ENCODE measurements at regions not wholly inside any gene's neighbourhood (a gene's known extent, or its start where the extent isn't known, plus 50 kb on each side); places are given as distances from the start of the nearest gene placed in this dataset.
A peak's percentile ranks its signal among the peaks of the same experiment; 100 is the strongest.

DNA sequence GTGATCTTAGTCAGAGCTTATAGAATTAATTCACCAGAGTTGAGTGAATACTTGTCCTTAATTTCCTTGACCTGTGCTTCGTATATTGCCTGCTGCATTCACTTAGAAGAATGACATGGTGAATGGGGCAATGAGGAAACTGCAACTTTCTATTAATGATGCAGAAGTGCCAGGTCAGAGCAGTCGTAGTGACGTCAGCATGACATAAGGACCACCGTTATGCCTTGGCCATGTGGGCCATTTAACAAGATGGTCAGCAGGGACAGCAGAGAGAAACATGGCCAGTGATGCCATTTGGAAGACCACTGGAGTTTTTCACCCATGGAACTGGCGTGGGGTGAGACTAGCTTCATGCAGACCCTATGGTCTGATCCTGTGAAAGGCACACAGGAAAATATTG lies 1469.4 kb upstream of the TMEM132C start:
- no peak for DNase-seq (ENCODE audit: low read depth in 2 of 2)

DNA sequence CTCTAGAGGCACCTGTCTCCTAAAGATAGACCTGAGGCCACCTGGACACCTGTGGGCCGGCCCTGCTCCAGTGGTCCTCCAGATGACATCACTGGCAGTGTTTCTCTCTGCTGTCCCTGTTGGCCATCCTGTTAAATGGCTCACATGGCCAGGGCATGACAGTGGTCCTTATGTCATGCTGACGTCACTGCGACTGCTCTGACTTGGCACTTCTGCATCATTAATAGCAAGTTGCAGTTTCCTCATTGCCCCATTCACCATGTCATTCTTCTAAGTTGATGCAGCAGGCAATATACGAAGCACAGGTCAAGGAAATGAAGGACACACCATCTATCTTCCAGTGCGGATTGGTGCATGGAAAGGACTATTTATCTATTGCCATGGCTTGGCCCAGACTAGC lies 1468.5 kb upstream of the TMEM132C start:
- DNase-seq (ENCODE audit: low read depth in 2 of 2): no peak

DNA sequence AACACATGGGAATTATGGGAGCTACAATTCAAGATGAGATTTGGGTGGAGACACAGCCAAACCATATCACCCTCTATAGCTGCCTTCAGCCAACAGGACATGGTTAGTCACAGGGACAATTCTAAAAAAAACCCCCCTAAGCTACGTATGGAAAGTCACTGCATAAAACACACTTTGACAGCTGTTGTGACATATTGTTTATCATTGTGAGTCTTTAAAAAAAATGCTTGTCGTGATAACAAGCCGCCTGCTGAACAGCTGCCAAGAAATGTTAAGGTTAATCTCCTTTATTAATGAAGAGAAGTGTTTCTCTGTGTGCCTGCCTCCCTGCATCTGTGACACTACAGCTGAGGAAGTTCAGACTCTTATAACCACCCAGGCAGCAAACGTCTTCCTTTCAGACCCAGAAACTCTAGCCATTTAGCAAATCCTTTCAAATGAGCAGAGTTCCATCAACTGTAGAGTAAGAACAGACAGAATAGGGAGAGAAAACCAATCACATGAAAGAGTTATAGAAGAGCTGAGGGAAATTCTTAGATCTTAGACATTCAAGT lies 1459.6 kb upstream of the TMEM132C start:
- DNase-seq (ENCODE audit: low read depth in 2 of 2): no peak

DNA sequence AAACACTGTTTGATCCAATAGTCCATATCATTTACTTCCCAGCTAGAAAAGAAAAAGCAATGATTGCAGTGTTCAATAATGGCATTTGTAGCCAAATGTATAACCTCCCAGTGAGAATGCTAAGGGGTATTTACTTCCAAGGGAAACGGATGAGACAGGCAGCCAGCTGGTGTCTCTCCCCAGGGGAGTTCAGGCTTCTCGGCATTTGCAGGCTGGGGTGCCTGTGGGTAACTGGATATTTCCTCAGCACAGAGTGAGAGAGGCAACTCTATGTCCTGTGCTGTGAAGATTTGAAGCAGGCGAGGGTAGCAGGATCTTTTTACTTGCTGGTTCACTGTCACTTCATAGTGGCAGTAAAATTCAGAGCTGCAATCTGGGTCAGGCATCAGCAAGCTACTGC lies 1455.6 kb upstream of the TMEM132C start:
- no peak for DNase-seq (ENCODE audit: low read depth in 2 of 2)

DNA sequence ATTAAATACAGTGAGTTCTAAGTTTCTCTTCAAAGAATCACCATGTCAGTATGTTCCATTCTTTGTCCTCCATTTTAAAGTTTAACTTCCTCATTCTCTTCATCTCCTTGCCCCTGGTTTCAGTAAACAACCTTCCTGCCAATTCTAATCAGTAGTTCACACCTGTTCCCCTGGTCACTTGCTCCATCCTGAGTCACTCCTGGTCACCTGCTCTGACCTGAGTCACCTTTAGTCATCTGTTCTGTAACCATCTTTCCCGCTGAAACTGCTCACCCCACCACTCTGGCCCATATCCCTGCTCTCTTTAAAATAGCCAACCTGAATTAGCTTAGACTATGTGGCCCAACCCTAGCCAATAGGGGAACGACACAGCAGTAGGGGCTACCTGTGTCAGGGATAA lies 1447.4 kb upstream of the TMEM132C start:
- DNase-seq (ENCODE audit: low read depth in 2 of 2): no peak

DNA sequence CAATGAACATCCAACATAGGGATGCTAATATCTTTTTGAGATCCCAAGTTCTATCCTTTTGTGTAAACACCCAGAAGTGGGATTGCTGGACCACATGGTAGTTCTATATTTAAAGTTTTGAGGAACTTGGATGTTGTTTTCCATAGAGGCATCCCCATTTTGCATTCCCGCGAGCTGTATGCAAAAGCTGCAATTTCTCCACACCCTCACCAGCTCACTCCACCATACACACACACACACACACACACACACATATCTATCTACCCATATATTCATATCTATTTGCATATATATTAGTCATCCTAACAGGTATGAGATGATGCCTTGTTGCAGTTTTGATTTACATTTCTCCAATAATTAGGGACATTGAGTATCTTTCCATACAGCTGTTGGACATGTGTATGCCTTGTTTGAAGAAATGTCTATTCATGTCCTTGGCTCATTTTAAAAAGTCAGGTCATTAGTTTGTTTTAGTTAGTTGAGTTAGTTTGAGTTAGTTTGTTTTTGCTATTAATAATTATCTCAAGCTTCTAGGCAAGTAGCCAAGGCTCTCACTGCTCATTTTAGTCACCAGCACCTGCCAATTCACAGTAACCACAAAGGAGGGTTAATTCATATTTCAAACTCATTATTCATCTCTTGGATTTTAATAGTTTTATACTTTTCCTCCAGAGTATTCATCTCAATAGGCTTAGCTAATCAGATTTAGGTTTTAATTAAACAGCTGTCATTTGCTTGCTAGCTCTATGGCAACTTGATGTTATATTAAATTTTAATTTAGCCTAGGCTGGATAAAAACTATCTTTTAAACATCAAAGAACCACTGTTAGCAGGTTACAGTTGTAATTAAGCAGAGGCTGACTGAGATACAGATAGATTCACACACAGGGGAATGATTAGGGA lies 1435.9 kb upstream of the TMEM132C start:
- no peak for DNase-seq (ENCODE audit: low read depth in 2 of 2)

DNA sequence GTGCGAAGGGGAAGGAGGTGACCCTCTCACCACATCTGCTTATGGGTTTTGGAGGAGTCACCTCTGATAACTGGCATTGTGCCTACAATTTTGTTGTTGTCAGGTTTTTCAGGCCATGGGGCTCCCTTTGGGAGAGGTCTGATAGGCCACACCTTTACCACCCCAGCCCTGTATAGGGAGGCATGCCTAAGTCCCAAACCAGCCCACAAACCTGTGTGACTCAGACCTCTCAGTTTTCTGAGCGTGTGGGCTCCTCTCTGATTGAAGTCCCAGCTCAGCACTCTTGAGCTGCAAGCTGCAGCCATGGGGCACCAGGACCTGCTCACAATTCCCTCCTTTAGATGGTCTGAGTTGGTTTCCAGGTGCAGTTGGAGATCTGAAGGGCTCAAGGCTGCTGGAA lies 1429.3 kb upstream of the TMEM132C start:
- no peak for DNase-seq (ENCODE audit: low read depth in 2 of 2)

DNA sequence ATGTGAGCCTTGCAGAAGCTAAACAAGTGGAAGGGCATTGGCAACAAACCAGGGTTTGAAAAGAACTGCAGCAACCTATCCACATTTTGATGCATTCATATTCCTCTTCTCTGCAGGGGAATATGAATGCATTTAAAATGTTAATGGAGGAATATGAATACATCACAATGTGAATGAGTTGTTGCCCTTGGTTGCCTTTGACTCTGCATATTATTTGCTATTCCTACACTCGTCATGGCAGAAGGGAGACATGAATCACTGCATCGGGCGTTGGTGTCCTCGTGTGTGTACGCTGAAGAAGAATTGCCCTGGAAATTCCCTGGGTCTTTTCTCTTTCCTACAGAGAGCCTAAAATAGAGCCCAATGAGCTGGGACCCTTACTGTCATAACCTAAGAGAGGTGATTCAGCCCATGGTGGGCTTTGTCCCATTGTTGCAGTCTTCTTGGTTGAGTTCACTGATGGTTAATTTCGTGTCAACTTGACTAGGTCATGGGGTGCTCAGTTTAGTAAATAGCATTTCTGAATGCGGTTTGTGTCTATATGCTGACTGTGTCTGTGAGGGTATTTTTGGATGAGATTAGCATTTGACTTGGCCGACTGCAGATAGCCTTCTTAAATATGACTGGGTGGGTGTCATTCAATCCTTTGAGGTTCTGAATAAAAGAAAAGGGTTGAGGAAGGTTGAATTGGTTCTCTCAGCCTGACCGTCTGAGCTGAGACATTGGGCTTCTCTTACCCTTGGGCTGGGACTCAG lies 1422.9 kb upstream of the TMEM132C start:
- no peak for DNase-seq (ENCODE audit: low read depth in 2 of 2)

DNA sequence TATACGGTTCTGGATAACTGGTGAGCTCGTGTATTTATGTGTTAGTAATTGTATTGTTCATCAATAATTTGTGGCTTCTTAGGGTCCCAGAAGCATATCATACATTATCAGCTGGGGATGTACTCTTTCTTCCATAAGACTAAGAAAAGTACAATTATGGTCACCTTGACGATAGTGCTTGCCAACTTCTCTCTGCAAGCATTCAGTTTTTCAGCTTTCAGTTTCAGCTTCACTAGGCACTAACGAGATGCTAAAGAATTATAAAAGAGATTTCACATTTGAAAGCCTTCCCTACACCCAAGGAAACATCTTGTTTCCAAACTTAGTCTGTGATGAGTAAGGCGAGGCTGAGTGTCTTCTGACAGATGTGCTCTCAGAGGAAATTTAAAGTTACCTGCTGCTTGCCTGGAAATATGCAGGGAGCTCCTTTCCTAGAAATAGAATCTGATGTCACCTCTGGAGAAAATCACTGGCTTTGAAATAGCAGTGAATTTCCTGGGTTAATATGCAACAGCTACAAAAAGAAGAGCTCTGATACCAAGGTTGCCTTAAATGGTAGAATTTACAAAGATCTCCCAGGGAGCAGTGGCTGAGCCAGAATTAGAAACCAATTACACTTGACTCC lies 1419.9 kb upstream of the TMEM132C start:
- DNase-seq (ENCODE audit: low read depth in 2 of 2): no peak

DNA sequence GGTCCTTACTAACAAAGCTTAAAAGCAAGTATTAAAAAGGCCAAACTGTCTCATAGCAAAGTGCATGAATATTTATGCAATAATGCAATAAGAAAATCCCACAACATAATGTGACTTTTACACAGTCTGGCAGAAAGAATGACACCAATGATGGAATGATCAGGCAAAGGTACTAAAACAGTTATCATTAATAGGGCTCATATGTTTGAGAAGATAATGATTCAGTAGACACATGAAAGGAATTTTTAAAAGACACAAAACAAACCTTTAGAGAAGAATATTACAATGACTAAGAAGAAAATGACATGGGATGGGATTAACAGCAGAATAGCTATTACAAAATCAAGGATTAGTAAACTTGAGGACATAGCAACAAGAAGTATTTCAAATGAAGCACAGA lies 1411.2 kb upstream of the TMEM132C start:
- no peak for DNase-seq (ENCODE audit: low read depth in 2 of 2)

DNA sequence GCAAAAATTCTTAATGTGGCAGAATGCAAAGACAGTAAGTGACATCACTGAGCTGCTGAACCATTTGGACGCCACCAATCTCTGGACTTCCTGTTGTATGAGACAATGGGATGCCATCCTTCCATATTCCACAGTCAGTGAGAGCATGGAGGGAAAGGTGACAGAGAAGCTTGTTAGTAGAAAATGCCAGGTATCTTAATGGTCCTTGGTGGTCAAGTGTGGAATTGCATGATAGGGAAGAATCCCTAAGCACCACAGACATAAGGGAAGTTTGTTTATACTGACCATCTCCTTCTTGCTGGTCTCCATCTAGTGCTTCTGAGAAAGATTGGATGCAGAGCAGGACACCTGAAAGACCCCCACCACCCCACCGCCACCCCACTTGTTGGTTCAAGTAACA lies 1410.0 kb upstream of the TMEM132C start:
- DNase-seq (ENCODE audit: low read depth in 2 of 2): no peak

DNA sequence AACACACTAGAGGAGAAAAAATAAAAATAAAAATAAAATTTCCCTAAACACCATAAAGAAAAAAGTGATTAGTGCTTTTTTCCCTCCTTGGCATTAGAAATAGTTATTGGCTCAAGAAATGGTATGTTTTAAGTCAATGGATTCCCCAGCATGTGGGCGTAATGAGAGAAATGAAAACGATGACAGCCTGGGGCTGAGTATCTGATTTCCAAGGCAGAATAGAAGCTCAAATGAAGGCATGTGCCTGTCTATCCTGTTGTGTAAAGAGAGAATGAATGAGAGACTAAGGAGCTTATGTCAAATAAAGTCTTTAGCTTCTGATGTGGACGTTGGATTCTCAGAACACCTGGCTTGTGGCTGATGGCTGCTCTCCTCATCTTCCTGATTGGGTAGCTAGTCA lies 1408.4 kb upstream of the TMEM132C start:
- DNase-seq (ENCODE audit: low read depth in 2 of 2): no peak

DNA sequence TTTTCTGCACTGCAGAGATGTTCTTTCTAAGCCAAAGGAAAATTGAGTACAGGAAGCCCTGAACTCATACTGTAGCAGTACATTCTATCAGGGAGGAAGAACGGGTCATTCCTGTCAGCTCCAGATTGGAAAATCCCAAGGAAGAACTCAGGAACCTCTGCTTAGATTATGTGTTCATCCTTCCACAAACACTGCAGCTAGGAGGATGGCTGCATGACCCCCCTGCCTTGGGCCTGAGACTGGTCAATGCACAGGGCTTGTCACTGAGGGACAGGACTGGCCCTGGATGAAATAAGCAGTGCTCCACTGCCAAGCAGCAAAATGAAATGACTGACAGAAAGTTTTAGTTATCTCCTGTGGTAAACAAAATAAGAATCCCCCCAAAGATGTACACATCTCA lies 1406.8 kb upstream of the TMEM132C start:
- no peak for DNase-seq (ENCODE audit: low read depth in 2 of 2)

DNA sequence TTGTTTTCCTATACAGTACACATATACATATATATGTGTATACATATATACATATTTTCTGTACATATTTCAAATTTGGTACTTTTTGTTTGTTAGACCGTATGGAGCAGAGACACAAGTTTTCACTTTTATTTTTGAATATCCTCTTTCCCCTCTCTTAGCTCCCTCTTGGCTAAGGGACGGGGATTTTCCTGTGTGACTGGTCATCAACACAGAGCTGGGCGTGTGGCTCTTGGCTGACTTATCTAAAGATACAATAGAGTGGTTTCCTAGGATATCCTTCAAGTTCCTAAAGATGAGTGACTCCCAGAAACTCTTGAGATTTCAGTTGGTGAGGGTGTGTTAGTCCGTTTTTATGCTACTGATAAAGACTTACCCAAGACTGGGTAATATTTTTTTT lies 1404.5 kb upstream of the TMEM132C start:
- no peak for DNase-seq (ENCODE audit: low read depth in 2 of 2)

DNA sequence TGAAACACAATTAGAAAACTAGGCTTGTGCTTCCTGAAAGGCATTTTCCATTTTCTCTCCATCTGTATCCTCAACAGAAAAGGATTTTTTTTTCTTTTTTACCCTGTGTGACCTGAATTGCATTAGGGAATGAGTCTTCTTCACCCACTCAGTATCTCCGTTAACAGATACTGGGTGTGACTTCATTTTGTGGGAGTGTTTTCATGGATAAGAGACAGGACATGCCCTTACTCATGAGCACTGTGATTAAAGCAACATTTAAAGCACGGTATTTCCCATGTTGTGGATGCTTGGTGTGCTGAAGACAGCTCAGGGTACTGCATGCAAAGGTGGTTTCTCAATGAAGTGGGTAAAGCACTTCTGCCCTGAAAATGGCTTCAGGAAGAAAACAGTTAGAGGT lies 1397.3 kb upstream of the TMEM132C start:
- DNase-seq (ENCODE audit: low read depth in 2 of 2): no peak

DNA sequence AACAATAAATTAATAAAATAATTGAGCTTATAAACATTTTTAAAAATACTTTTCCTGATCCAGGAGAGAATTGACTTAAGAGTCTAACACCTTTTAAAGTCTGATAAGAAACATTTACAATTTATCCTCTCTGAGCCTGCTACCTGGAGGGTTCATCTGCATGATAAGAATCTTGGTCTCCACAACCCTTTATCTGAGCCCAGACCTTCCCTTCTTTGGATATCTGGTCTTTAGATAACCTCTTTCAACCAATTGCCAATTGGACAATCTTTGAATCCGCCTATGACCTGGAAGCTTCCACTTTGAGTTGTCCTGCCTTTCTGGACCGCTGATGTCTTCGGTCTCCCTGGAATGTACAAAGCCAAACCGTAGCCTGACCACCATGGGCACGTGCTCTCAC lies 1393.3 kb upstream of the TMEM132C start:
- DNase-seq (ENCODE audit: low read depth in 2 of 2): no peak

DNA sequence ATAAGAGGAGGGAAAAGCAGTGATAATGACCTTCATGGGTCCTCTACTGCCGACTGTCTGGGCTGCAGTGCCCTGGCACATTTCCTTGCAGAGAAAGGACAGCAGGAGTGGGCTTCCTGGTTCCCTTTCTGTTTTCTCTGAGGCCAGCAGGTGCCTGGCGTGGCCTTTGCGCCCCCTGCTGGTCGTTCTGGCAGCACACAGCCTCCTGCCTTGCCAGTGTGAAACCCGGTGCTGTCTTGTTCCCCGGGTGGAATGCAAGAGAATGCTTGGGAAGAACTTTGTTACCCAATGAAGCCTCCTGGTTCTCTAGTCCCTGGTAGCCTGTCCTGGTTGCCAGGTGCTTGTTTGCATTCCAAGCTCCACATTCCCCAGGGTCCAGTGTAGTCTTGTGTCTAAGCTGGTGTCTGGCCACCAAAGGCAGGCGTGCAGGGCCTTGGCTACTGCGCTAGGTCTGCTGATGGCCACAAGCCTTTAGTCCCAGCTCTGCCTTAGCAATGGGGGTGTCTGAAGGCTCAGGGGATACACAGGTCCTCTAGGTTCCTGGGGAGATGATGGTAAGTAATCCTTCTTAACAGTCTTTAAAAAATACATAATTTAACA lies 1392.4 kb upstream of the TMEM132C start:
- DNase-seq (ENCODE audit: low read depth in 2 of 2): peak in 1 of 2 donors; percentile 25

DNA sequence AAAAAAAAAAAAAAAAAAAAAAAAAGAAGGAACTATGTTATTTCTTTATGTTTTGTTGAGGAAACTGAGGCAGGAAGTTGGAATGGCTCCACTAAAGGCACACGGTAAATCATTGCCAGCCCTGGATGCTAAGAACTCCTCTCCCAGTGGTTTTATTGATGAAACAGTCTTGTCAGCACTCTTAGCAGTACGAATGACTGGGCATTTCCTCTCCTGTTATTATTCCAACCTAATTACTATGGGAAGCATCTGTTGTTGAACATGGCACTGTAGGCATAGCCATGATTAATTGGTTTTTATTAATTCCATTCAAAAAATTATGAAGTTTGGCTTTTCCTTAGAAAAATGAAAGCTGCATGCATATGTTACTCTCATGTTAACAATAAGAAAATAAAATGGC lies 1387.1 kb upstream of the TMEM132C start:
- no peak for DNase-seq (ENCODE audit: low read depth in 2 of 2)

DNA sequence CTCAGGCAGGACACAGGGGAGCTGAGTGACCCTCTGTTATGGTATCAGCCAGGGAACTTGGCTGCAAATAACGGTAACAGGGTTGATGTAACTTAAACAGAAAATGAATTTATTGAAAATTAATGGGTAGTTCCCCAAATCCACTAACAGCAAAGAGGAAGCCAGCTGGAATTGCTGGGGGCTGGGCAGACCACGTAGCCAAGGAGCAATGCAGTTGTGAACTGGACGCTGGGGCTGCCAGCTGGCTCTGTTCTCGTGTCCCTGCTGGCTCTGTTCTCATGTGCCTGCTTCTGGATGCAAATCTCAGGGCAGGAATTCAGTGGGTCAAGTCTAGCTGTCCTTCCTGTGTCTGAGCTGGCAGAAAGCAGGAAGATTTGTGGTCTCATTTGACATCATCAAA lies 1383.3 kb upstream of the TMEM132C start:
- DNase-seq (ENCODE audit: low read depth in 2 of 2): no peak

DNA sequence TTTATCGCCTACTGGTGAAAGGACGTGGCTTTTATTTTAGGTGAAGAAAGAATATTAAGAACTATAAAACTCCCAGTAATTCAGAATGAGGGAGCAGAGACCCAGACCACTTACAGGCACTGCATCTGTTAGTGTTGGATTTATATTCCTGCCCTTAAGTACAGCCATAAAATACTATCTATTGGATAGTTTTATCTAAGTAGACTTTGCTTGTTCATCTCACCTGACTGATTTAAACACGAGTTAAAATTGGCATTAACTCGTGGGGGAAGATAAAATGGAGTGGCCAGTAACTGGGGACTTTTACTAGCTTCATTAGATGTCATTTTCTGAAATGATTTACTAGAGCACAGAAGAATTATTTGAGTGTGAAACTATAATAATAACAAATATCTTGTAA lies 1377.5 kb upstream of the TMEM132C start:
- DNase-seq (ENCODE audit: low read depth in 2 of 2): no peak

DNA sequence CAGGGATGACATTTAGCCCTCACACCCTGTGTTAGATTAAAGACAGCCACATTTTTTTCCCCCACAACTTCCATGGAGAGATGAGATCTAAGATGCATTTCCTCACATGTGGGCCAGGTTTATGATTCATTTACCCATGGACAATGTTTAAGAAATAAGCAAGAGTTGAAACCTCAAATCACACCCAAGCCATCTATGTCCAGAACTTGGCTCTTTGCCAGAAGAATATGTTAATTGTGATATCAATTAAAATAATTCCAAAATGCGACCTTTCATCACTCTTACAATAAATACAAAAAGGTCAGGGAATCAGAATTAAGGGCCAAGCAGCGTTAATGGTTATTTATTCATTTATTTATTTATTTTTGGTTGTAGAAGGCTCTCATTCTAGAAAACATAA lies 1376.9 kb upstream of the TMEM132C start:
- DNase-seq (ENCODE audit: low read depth in 2 of 2): no peak

DNA sequence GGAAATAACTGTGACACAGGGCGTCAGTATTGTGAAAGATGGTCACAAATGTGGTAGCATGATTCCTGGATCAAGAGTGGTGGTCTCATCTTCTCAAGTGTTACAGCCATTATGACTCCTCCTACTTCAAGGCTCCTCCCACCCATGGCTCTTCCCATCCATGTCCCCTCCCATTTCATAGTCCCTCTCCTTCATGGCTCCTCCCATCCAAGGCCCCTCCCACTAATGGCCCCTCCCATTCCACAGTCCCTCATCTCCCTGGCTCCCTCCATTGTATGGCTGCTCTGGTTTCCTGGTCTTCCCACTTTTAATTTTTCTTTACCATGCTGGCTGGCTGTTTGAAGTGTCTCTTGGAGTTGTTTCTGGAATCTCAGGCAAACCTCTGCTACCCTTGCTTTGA lies 1375.2 kb upstream of the TMEM132C start:
- no peak for DNase-seq (ENCODE audit: low read depth in 2 of 2)
